ENCODE measurements at regions not wholly inside any gene's neighbourhood (a gene's known extent, or its start where the extent isn't known, plus 50 kb on each side); places are given as distances from the start of the nearest gene placed in this dataset.
A peak's percentile ranks its signal among the peaks of the same experiment; 100 is the strongest.

GRCh38 chr10:78716043-78716660, 352.6 kb upstream of the ZMIZ1 start:
- H3K36me3 ChIP-seq (ENCODE audit: low read depth) = no peaks in the 10 kb centered on the region
- H3K27ac ChIP-seq = no peak overlapping the region
- no peak overlapping the region for H3K4me2 ChIP-seq
- H4K20me1 ChIP-seq (ENCODE audit: insufficient read depth) = no peaks in the 10 kb centered on the region
- TF ChIP-seq EZH2 (IDR thresholded peaks at IDR 0.05; ENCODE audit: low read depth) (no peak), CTCF (conservative IDR thresholded peaks at IDR 0.05) (no peak)
- H3K4me1 ChIP-seq (replicated peaks; ENCODE audit: insufficient read depth) = no peaks in the 10 kb centered on the region
- H3F3A ChIP-seq (ENCODE audit: insufficient read depth, low read depth) = no peaks in the 10 kb centered on the region
- no peak overlapping the region for H3K4me3 ChIP-seq
- H3K9me3 ChIP-seq (ENCODE audit: insufficient read depth, low read depth) = no peaks in the 10 kb centered on the region
- BruUV-seq (replicated peaks) = no TSS peak
- intact Hi-C loops (cut with micrococcal nuclease; ENCODE audit: unreplicated experiment) = no loop called here
- H3K27me3 ChIP-seq (ENCODE audit: insufficient read depth, low read depth) = no peaks in the 10 kb centered on the region; the same call in 1 of the 2 replicates
- CTCF ChIA-PET = interaction anchor here (0.5 kb wide), 1 partner anchor 469 kb away, joined by 7 read pairs; no protein-coding TSS in a partner anchor
- no peaks in the 10 kb centered on the region for H3K9me2 ChIP-seq (ENCODE audit: insufficient read depth)
- POLR2A ChIA-PET (ENCODE audit: unreplicated experiment) = no interaction called here
- H3K79me2 ChIP-seq (ENCODE audit: low read depth) = no peaks in the 10 kb centered on the region
- no peak for DNase-seq
- no peak overlapping the region for H2AFZ ChIP-seq

- Histone ChIP-seq H3K27me3 (ENCODE audit: insufficient read depth, low read depth) (no peaks in the 10 kb centered on the region; the same call in 1 of the 2 replicates), H3K9me3 (ENCODE audit: insufficient read depth, low read depth) (no peaks in the 10 kb centered on the region), H3K79me2 (ENCODE audit: low read depth) (no peaks in the 10 kb centered on the region), H3K4me2 (no peak overlapping the region), H3K9me2 (ENCODE audit: insufficient read depth) (no peaks in the 10 kb centered on the region), H3K4me1 (replicated peaks; ENCODE audit: insufficient read depth) (no peaks in the 10 kb centered on the region), H3K36me3 (ENCODE audit: low read depth) (no peaks in the 10 kb centered on the region), H3K27ac (no peak overlapping the region), H3F3A (ENCODE audit: insufficient read depth, low read depth) (no peaks in the 10 kb centered on the region), H4K20me1 (ENCODE audit: insufficient read depth) (no peaks in the 10 kb centered on the region), H3K4me3 (no peak overlapping the region), H2AFZ (no peak overlapping the region)
- CTCF ChIA-PET = no interaction called here
- DNase-seq = peak in 1 of 2 experiments; percentile 50
- TF ChIP-seq EZH2 (IDR thresholded peaks at IDR 0.05; ENCODE audit: low read depth) = no peak
- no peak for TF ChIP-seq CTCF (conservative IDR thresholded peaks at IDR 0.05)
- intact Hi-C loops (cut with micrococcal nuclease; ENCODE audit: unreplicated experiment) = no loop called here
- BruUV-seq (replicated peaks) = no TSS peak
- POLR2A ChIA-PET (ENCODE audit: unreplicated experiment) = no interaction called here
Observed at GRCh38 chr10:78717200-78717599, 351.6 kb upstream of the ZMIZ1 start.

- ChIA-PET POLR2A (ENCODE audit: unreplicated experiment) (no interaction called here), CTCF (no interaction called here)
- BruUV-seq (replicated peaks) = no TSS peak
- TF ChIP-seq CTCF (conservative IDR thresholded peaks at IDR 0.05) (no peak), EZH2 (IDR thresholded peaks at IDR 0.05; ENCODE audit: low read depth) (no peak)
- Histone ChIP-seq H3F3A (ENCODE audit: insufficient read depth, low read depth) (no peaks in the 10 kb centered on the region), H3K27ac (no peak overlapping the region), H3K9me2 (ENCODE audit: insufficient read depth) (no peaks in the 10 kb centered on the region), H4K20me1 (ENCODE audit: insufficient read depth) (no peaks in the 10 kb centered on the region), H3K4me1 (replicated peaks; ENCODE audit: insufficient read depth) (no peaks in the 10 kb centered on the region), H3K79me2 (ENCODE audit: low read depth) (no peaks in the 10 kb centered on the region), H3K4me3 (no peak overlapping the region), H3K9me3 (ENCODE audit: insufficient read depth, low read depth) (no peaks in the 10 kb centered on the region), H3K4me2 (no peak overlapping the region), H3K36me3 (ENCODE audit: low read depth) (no peaks in the 10 kb centered on the region), H3K27me3 (ENCODE audit: insufficient read depth, low read depth) (no peaks in the 10 kb centered on the region; the same call in 1 of the 2 replicates), H2AFZ (no peak overlapping the region)
- DNase-seq = no peak
- intact Hi-C loops (cut with micrococcal nuclease; ENCODE audit: unreplicated experiment) = no loop called here
Observed at GRCh38 chr10:78718032-78718572, 350.7 kb upstream of the ZMIZ1 start.

Data from PC-9 (cell line).